Activated CD8-positive, alpha-beta T cell treated with anti-CD3 and anti-CD28 coated beads for 36 hours (primary cell): ENCODE measurements at regions not wholly inside any gene's neighbourhood (a gene's known extent, or its start where the extent isn't known, plus 50 kb on each side); places are given as distances from the start of the nearest gene placed in this dataset.

ENCODE experiments used
- ATAC-seq: fragments of 200-7000 bp; cut with Tn5 transposase; one replicate; pipeline ENCODE4 v1.10.0; 2021; ENCODE audit warnings: mild to moderate bottlenecking, moderate library complexity
- CTCF ChIA-PET: fragments of 350-600 bp; sonication (Branson Sonifier 250); formaldehyde crosslinking; loops from one replicate; lab custom pipeline; 2021; ENCODE audit warnings: antibody characterized with exemption; lab: Charles Lee
- POLR2A ChIA-PET: fragments of 350-600 bp; sonication (Branson Sonifier 250); formaldehyde crosslinking; loops from one replicate; lab custom pipeline; 2021; ENCODE audit warnings: antibody characterized with exemption; lab: Charles Lee
- DNase-seq: peaks from one replicate; pipeline ENCODE4 v3.0.0-alpha.2; 2020
- H3K27ac Mint-ChIP-seq: one replicate; pipeline ENCODE4 v1.8.0; 2021; ENCODE audit warnings: mild to moderate bottlenecking, mixed read lengths
- H3K27me3 Mint-ChIP-seq: one replicate; pipeline ENCODE4 v1.8.0; 2021; ENCODE audit warnings: mixed read lengths
- H3K36me3 Mint-ChIP-seq: one replicate; pipeline ENCODE4 v1.8.0; 2021; ENCODE audit warnings: low read depth, mixed read lengths
- H3K4me1 Mint-ChIP-seq: one replicate; pipeline ENCODE4 v1.8.0; 2021; ENCODE audit warnings: low read depth, mixed read lengths
- H3K4me3 Mint-ChIP-seq: one replicate; pipeline ENCODE4 v1.8.0; 2021; ENCODE audit warnings: mild to moderate bottlenecking, moderate library complexity, mixed read lengths
- H3K9me3 Mint-ChIP-seq: one replicate; pipeline ENCODE4 v1.8.0; 2021; ENCODE audit warnings: mixed read lengths
- CTCF ChIP-seq: fragments of 200-600 bp; IDR thresholded peaks from one replicate; pipeline ENCODE4 v1.8.0; 2022; ENCODE audit warnings: antibody characterized with exemption, mild to moderate bottlenecking
- intact Hi-C: fragments of 100-400 bp; cut with micrococcal nuclease; formaldehyde crosslinking; loops from one replicate; pipeline ENCODE4 v1.10.0; 2022

DNA sequence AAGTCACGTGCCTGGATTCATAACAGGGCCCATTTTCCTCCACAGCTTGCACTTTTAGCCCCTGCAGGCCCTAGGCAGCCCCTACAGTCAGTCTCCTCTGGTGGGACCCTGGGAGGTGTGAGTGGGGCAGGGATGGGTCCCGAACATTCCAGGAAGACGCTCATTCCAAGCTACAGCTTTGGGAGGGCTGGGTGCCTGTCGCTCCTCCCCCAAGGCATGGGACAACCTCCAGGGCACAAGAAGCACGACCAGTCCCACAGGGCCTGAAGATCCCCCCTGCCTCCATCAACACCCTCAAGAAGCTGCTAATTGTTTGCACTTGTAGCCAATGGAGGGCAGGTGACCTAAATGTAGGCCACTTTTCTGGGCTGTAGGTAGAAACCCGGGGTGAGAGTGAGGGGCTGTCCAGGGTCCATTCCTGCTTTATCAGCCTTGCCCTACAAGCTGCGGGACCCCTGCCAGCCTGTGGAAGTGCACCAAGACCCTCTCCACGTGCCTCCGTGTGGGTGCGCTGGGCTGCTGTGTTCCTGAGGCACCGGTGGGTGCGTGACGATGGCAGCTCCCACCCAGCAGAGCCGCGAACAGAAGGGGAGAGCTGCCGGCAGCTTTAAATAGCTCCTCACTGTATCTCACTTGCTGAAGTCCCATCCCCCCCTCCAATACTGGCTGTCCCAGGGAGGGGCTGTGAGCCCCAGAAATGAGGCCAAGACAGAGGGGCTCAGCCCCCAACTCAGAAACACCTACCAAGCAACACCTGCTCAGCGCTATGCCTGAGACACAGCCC, 91.9 kb upstream of the ARAP3 start:
- CTCF ChIA-PET: interaction anchor here (0.9 to 1.2 kb wide), 2 partner anchors 82 to 106 kb away, joined by 3 read pairs; no protein-coding TSS in a partner anchor
- H3K4me3 Mint-ChIP-seq: no peak overlapping the region
- ATAC-seq: no peak
- POLR2A ChIA-PET: no interaction called here
- no peak overlapping the region for H3K27ac Mint-ChIP-seq
- no peaks in the 10 kb centered on the region for H3K9me3 Mint-ChIP-seq
- H3K36me3 Mint-ChIP-seq: no peaks in the 10 kb centered on the region
- peaks cover 6% of the 10 kb centered on the region for H3K27me3 Mint-ChIP-seq
- TF ChIP-seq CTCF: no peak
- H3K4me1 Mint-ChIP-seq: peaks cover 5% of the 10 kb centered on the region
- DNase-seq: no peak
- intact Hi-C loops: no loop called here

DNA sequence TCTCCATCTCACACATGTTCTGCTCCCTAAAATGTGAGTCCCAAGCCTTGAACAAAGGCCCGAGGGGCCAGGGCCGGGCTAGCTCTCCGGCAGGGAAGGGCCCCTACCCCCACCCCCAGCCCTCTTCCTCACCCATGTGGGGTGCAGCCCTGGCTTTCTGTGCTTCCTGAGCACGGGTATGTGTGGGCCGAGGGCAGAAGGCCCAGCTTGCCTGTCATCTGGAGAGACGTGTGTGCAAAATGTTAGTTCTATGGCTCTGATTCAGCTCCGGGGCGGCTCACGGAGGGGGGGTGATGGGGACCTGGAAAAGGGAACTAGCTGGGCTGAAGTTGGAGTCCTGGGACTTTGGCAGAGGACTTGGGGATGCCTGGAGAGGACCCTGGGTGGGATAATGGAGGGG, 90.3 kb upstream of the ARAP3 start:
- CTCF ChIA-PET: interaction anchor here (1.1 kb wide), 1 partner anchor 31 kb away, joined by 3 read pairs; no protein-coding TSS in a partner anchor
- Mint-ChIP-seq H3K36me3 (no peaks in the 10 kb centered on the region), H3K9me3 (no peaks in the 10 kb centered on the region), H3K4me1 (no peaks in the 10 kb centered on the region), H3K4me3 (no peak overlapping the region), H3K27me3 (peaks cover 6% of the 10 kb centered on the region), H3K27ac (no peak overlapping the region)
- ATAC-seq: no peak
- POLR2A ChIA-PET: no interaction called here
- TF ChIP-seq CTCF: no peak
- DNase-seq: no peak
- intact Hi-C loops: no loop called here

- POLR2A ChIA-PET: no interaction called here
- intact Hi-C loops: no loop called here
Measured at GRCh38 chr5:141771562-141771961, 89.5 kb upstream of the ARAP3 start.

DNA sequence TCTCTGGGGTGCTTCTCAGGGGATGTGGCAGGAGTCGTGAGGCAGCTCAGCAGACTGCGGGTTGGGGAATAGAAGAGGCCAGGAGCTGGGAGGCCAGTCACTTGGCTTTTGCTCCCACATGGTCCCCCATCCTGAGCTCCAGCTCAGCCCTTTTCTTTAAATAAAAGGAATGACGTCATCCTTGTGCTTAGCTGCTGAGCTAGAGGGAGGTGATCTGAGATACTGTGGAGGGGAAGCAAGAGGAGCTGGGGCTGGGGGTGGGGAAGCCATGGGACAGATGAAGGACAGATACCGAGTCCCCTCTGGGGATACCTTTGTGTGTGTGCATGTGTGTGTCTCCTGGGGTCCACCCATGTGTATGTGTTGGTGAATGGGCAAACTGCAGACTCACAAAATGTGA, 89.0 kb upstream of the ARAP3 start:
- ChIA-PET POLR2A (interaction anchor here (0.6 kb wide), 1 partner anchor 15 kb away, joined by 3 read pairs; no protein-coding TSS in a partner anchor), CTCF (interaction anchor here (0.9 kb wide), 1 partner anchor 108 kb away, joined by 3 read pairs; no protein-coding TSS in a partner anchor)
- no peaks in the 10 kb centered on the region for H3K9me3 Mint-ChIP-seq
- no peaks in the 10 kb centered on the region for H3K4me1 Mint-ChIP-seq
- ATAC-seq: no peak
- H3K36me3 Mint-ChIP-seq: no peaks in the 10 kb centered on the region
- no peak for TF ChIP-seq CTCF
- no peak overlapping the region for H3K4me3 Mint-ChIP-seq
- intact Hi-C loops: no loop called here
- no peak for DNase-seq
- peaks cover 6% of the 10 kb centered on the region for H3K27me3 Mint-ChIP-seq
- no peak overlapping the region for H3K27ac Mint-ChIP-seq

More at GRCh38 chr5:141771562-141771961, 89.5 kb upstream of the ARAP3 start:
- TF ChIP-seq CTCF: no peak
- no peaks in the 10 kb centered on the region for H3K4me1 Mint-ChIP-seq
- H3K36me3 Mint-ChIP-seq: no peaks in the 10 kb centered on the region
- DNase-seq (no peak), ATAC-seq (no peak)
- peaks cover 6% of the 10 kb centered on the region for H3K27me3 Mint-ChIP-seq
- H3K4me3 Mint-ChIP-seq: no peak overlapping the region
- no peak overlapping the region for H3K27ac Mint-ChIP-seq
- H3K9me3 Mint-ChIP-seq: no peaks in the 10 kb centered on the region
- CTCF ChIA-PET: no interaction called here

DNA sequence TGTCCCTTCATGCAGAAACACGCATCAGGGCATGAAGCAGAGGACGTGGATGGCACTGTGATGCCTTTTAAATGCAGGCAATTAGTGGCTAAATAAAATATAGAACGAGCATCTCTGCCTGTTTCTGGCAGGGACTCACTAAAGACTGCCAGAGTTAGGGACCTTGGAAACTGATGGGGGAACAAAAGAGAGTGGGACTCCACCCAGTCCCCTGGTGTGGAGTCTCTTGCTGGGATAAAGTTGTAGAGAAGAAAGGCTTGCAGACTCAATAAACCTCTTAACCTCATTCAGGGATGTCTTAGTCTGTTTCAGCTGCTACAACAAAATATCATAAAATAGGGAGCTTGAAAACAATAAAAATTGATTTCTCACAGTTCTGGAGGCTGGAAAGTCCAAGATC, 87.6 kb upstream of the ARAP3 start:
- Mint-ChIP-seq H3K9me3 (no peaks in the 10 kb centered on the region), H3K27ac (no peak overlapping the region), H3K4me1 (no peaks in the 10 kb centered on the region), H3K36me3 (no peaks in the 10 kb centered on the region), H3K4me3 (no peak overlapping the region), H3K27me3 (peaks cover 4% of the 10 kb centered on the region)
- DNase-seq (no peak), ATAC-seq (no peak)
- no peak for TF ChIP-seq CTCF
- ChIA-PET CTCF (no interaction called here), POLR2A (no interaction called here)
- intact Hi-C loops: no loop called here
